Stomach (tissue), 8 donors: ENCODE measurements at regions not wholly inside any gene's neighbourhood (a gene's known extent, or its start where the extent isn't known, plus 50 kb on each side); places are given as distances from the start of the nearest gene placed in this dataset.

Experiments
- DNase-seq, 2 donors: peaks; one replicate each; pipeline versions ENCODE4 v3.0.0 to v3.0.0-alpha.2; 2013 to 2019
- H3K27ac ChIP-seq, 5 donors: fragments of 200-600 bp in 4 of 5; sonication (generic) in 4 of 5; one replicate each; pipeline ENCODE4 v1.5.1; 2013 to 2019; ENCODE audit warnings: mild to moderate bottlenecking in 1 of 5, moderate library complexity in 1 of 5
- H3K27me3 ChIP-seq, 3 donors: fragments of 200-600 bp; sonication (generic); one replicate each; pipeline ENCODE4 v1.5.1; 2017 to 2019; ENCODE audit warnings: mixed run types in 1 of 3
- H3K36me3 ChIP-seq, 4 donors: fragments of 200-600 bp; sonication (generic); 1 replicate in 3 of 4; 2 replicates in 1 of 4; pipeline ENCODE4 v1.5.1; 2016 to 2019
- H3K4me1 ChIP-seq, 4 donors: fragments of 200-600 bp; sonication (generic); one replicate each; pipeline ENCODE4 v1.5.1; 2016 to 2019
- H3K4me3 ChIP-seq, 4 donors: fragments of 200-600 bp; sonication (generic) in 3 of 4; one replicate each; pipeline ENCODE4 v1.5.1; 2016 to 2019; ENCODE audit warnings: mild to moderate bottlenecking in 1 of 4
- H3K9me3 ChIP-seq, 4 donors: fragments of 200-600 bp; sonication (generic); one replicate each; pipeline ENCODE4 v1.5.1; 2016 to 2019
- CTCF ChIP-seq, 7 experiments: fragments of 450-650 bp in 4 of 7; fragments of 200-600 bp in 3 of 7; sonication (generic) in 3 of 7; IDR thresholded peaks; one replicate each; pipeline ENCODE4 v1.5.1; 2016 to 2019; ENCODE audit warnings: antibody characterized with exemption in 7 of 7, control low read depth in 2 of 7, mild to moderate bottlenecking in 1 of 7
- EP300 ChIP-seq: sonication (generic); formaldehyde crosslinking; IDR thresholded peaks from one replicate; pipeline ENCODE4 v1.6.1; 2017; ENCODE audit warnings: antibody characterized with exemption
- POLR2A ChIP-seq, 4 donors: fragments of 450-650 bp; IDR thresholded peaks; one replicate each; pipeline ENCODE4 v1.6.1; 2016; ENCODE audit warnings: antibody characterized with exemption in 4 of 4, control low read depth in 2 of 4, mild to moderate bottlenecking in 1 of 4, moderate library complexity in 1 of 4
- POLR2AphosphoS5 ChIP-seq, 3 donors: sonication (generic); formaldehyde crosslinking; IDR thresholded peaks; one replicate each; pipeline ENCODE4 v1.6.1; 2016; ENCODE audit warnings: antibody characterized with exemption in 3 of 3
- WGBS, 5 donors: extraction: QIAGEN DNeasy Blood & Tissue Kit in 3 of 5; methylation state at CpG; one replicate each; pipeline versions ENCODE4 v1.1.5 to v1.1.7; 2013 to 2018; 5-methylcytosine and 5-hydroxymethylcytosine counted together
- intact Hi-C: fragments of 100-400 bp; cut with DNase I; formaldehyde crosslinking; loops from one replicate; pipeline ENCODE4 v1.15.1; 2023; ENCODE audit warnings: low total_unique reads
- donor health status: healthy with polysubstance abuse.
- donor health status: Bipolar disorder and iron deficiency.
- donor health status: healthy.

DNA sequence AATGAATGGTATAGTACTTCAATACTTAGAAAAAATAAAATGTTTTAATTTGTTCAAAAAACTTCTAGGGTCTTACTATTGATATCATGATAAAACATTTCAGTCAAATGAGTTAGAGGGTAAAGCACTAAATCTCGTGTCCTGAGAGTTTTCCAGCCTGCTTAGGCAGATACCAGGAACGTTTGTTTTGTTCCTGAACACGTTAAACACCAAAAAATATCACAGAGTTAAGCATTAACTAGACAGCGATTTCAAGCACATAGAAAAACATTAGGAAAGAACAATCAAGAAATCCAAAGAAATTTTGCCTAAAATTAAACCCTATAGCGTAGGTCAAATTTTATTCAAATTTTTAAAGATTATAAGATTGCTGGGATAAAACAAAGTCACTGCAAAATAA lies 204.6 kb upstream of the AGR3 start:
- Histone ChIP-seq H3K4me3 (no peak overlapping the region), H3K36me3 (no peaks in the 10 kb centered on the region), H3K4me1 (no peaks in the 10 kb centered on the region), H3K27me3 (no peaks in the 10 kb centered on the region), H3K9me3 (no peaks in the 10 kb centered on the region), H3K27ac (no peak overlapping the region)
- intact Hi-C loops: no loop called here
- 28 to 56% (median 51%) methylated on average over 5 of the region's 5 CpGs for WGBS, 5 donors
- no peak for DNase-seq
- no peak for TF ChIP-seq EP300

DNA sequence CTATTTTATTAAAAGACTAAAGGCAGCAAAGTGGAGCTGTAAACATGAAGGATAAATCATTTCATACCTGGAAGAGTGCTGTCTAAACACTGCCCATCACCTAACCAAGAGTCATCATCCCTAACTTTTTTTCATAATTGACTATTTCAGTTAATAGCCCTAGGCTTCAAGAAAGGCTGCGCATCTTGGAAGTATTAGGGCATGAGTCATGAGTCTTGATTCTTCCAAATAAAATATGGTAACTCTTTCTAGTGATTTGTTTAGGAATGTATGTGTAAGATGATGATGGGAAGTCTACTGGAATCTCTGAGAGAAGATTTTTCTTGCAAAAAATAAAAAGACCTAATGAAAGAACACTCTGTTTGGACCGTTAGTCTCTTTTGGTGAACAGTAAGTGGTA lies 207.7 kb upstream of the AHR start:
- Histone ChIP-seq H3K9me3 (no peaks in the 10 kb centered on the region), H3K36me3 (no peaks in the 10 kb centered on the region), H3K27me3 (no peaks in the 10 kb centered on the region), H3K4me3 (no peak overlapping the region), H3K4me1 (no peaks in the 10 kb centered on the region), H3K27ac (no peak overlapping the region)
- intact Hi-C loops: no loop called here
- 86 to 94% (median 92%) methylated on average over 2 of the region's 2 CpGs for WGBS, 5 donors
- no peak for TF ChIP-seq POLR2AphosphoS5 (IDR thresholded peaks at IDR 0.05)
- TF ChIP-seq CTCF (IDR thresholded peaks at IDR 0.05): no peak
- no peak for TF ChIP-seq EP300
- no peak for TF ChIP-seq POLR2A (IDR thresholded peaks at IDR 0.05)
- DNase-seq: no peak

GRCh38 chr7:17093461-17093860 lies 205.0 kb upstream of the AHR start:
- H3K9me3 ChIP-seq: no peaks in the 10 kb centered on the region
- intact Hi-C loops: no loop called here
- peaks cover 4 to 12% (median 5%) of the 10 kb centered on the region in 4 donors for H3K4me1 ChIP-seq
- no peaks in the 10 kb centered on the region for H3K36me3 ChIP-seq
- no peak for TF ChIP-seq POLR2A (IDR thresholded peaks at IDR 0.05)
- no peak for TF ChIP-seq EP300
- TF ChIP-seq CTCF (IDR thresholded peaks at IDR 0.05): no peak
- TF ChIP-seq POLR2AphosphoS5 (IDR thresholded peaks at IDR 0.05): no peak
- WGBS, 5 donors: 75 to 93% (median 78%) methylated on average over 3 of the region's 3 CpGs
- no peak for DNase-seq
- H3K27ac ChIP-seq: no peak overlapping the region
- no peaks in the 10 kb centered on the region for H3K27me3 ChIP-seq
- no peak overlapping the region for H3K4me3 ChIP-seq

- Histone ChIP-seq H3K36me3 (no peaks in the 10 kb centered on the region), H3K4me1 (peaks cover 14 to 26% (median 17%) of the 10 kb centered on the region in 4 donors), H3K9me3 (no peaks in the 10 kb centered on the region), H3K4me3 (no peak overlapping the region), H3K27me3 (no peaks in the 10 kb centered on the region), H3K27ac (no peak overlapping the region)
- intact Hi-C loops: no loop called here
- DNase-seq: peak in 1 of 2 donors; percentile 51
- no peak for TF ChIP-seq EP300
- no peak for TF ChIP-seq POLR2AphosphoS5 (IDR thresholded peaks at IDR 0.05)
- no peak for TF ChIP-seq CTCF (IDR thresholded peaks at IDR 0.05)
- TF ChIP-seq POLR2A (IDR thresholded peaks at IDR 0.05): no peak
- 71 to 78% (median 72%) methylated on average over 5 of the region's 5 CpGs for WGBS, 5 donors
These were observed 203.4 kb upstream of the AHR start for GRCh38 chr7:17094963-17095574.

- H3K27ac ChIP-seq: no peak overlapping the region
- 74 to 88% (median 82%) methylated on average over 2 of the region's 2 CpGs for WGBS, 5 donors
- no peak overlapping the region for H3K4me3 ChIP-seq
- TF ChIP-seq POLR2A (IDR thresholded peaks at IDR 0.05): no peak
- no peak for TF ChIP-seq POLR2AphosphoS5 (IDR thresholded peaks at IDR 0.05)
- no peak for TF ChIP-seq CTCF (IDR thresholded peaks at IDR 0.05)
- TF ChIP-seq EP300: no peak
- H3K4me1 ChIP-seq: peaks cover 14 to 26% (median 17%) of the 10 kb centered on the region in 4 donors
- DNase-seq: no peak
- H3K9me3 ChIP-seq: no peaks in the 10 kb centered on the region
- no peaks in the 10 kb centered on the region for H3K36me3 ChIP-seq
- H3K27me3 ChIP-seq: no peaks in the 10 kb centered on the region
- intact Hi-C loops: no loop called here
These were observed 202.5 kb upstream of the AHR start for GRCh38 chr7:17095931-17096330.
